ENCODE measurements at regions not wholly inside any gene's neighbourhood (a gene's known extent, or its start where the extent isn't known, plus 50 kb on each side); places are given as distances from the start of the nearest gene placed in this dataset.

DNA sequence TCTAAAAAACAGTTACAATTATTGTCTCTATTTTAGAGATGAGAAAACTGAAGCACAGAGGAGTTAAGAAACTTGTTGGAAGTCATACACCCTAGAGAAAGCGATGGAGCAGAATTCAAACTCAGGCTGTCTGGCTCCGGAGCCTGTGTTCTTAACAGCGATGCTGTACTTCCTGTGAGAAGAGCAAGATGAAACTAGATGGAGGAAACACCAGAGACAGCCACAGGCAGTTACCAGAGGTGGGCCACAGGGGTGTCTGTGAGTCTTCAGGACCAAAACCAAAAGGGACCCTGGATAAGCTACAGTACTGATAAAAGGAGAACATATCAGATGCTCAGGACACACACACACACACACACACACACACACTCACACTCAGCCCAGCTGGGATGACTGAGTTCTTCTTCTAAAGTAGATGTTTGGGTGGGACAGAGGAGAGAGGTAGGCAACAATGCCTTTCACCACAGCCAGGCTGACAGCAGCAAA, 289.2 kb downstream of the FZD1 start:
- CTCF ChIA-PET = no interaction called here
- Histone ChIP-seq H3K79me2 (ENCODE audit: low read length) (no peaks in the 10 kb centered on the region), H2AFZ (ENCODE audit: low read length) (no peak overlapping the region), H3K9me3 (ENCODE audit: low read length) (no peaks in the 10 kb centered on the region), H3K4me3 (ENCODE audit: low read length) (no peak overlapping the region), H3F3A (ENCODE audit: low read length, unreplicated experiment) (no peaks in the 10 kb centered on the region), H3K9ac (ENCODE audit: low read length) (no peak overlapping the region), H3K9me2 (replicated peaks; ENCODE audit: low read length) (no peaks in the 10 kb centered on the region), H3K27me3 (ENCODE audit: low read length) (no peaks in the 10 kb centered on the region), H3K27ac (ENCODE audit: low read length) (no peak overlapping the region), H3K4me2 (ENCODE audit: low read length) (no peak overlapping the region), H3K4me1 (ENCODE audit: insufficient read depth, low read length) (peaks cover 23% of the 10 kb centered on the region), H3K36me3 (ENCODE audit: low read depth, low read length) (no peaks in the 10 kb centered on the region), H4K20me1 (ENCODE audit: low read length) (no peaks in the 10 kb centered on the region)
- ATAC-seq (no peak), DNase-seq (no peak)
- TF ChIP-seq EZH2 (IDR thresholded peaks at IDR 0.05; ENCODE audit: low read length, unreplicated experiment) = no peak
- no peak for TF ChIP-seq CTCF (conservative IDR thresholded peaks at IDR 0.05; ENCODE audit: low read depth, low read length)
- no peak for TF ChIP-seq EZH2phosphoT487 (IDR thresholded peaks at IDR 0.05; ENCODE audit: borderline replicate concordance, low read length)
- POLR2A ChIA-PET (ENCODE audit: unreplicated experiment) = no interaction called here
- intact Hi-C loops (cut with micrococcal nuclease) = loop anchor here (5.0 to 10.0 kb wide), 2 partner anchors 199 to 266 kb away; no protein-coding TSS in a partner anchor
- no TSS peak for BruUV-seq (replicated peaks)

- POLR2A ChIA-PET (ENCODE audit: unreplicated experiment) = no interaction called here
- ATAC-seq (no peak), DNase-seq (no peak)
- H3K27ac ChIP-seq (ENCODE audit: low read length) = no peak overlapping the region
- no peak overlapping the region for H3K4me2 ChIP-seq (ENCODE audit: low read length)
- BruUV-seq (replicated peaks) = no TSS peak
- no peak overlapping the region for H2AFZ ChIP-seq (ENCODE audit: low read length)
- H3K79me2 ChIP-seq (ENCODE audit: low read length) = no peaks in the 10 kb centered on the region
- H3F3A ChIP-seq (ENCODE audit: low read length, unreplicated experiment) = no peaks in the 10 kb centered on the region
- no peaks in the 10 kb centered on the region for H3K9me3 ChIP-seq (ENCODE audit: low read length)
- TF ChIP-seq CTCF (conservative IDR thresholded peaks at IDR 0.05; ENCODE audit: low read depth, low read length) (no peak), EZH2 (IDR thresholded peaks at IDR 0.05; ENCODE audit: low read length, unreplicated experiment) (no peak), EZH2phosphoT487 (IDR thresholded peaks at IDR 0.05; ENCODE audit: borderline replicate concordance, low read length) (no peak)
- CTCF ChIA-PET = no interaction called here
- no peaks in the 10 kb centered on the region for H3K36me3 ChIP-seq (ENCODE audit: low read depth, low read length)
- H3K9ac ChIP-seq (ENCODE audit: low read length) = no peak overlapping the region
- H4K20me1 ChIP-seq (ENCODE audit: low read length) = no peaks in the 10 kb centered on the region
- H3K27me3 ChIP-seq (ENCODE audit: low read length) = no peaks in the 10 kb centered on the region
- H3K4me1 ChIP-seq (ENCODE audit: insufficient read depth, low read length) = peaks cover 27% of the 10 kb centered on the region
- intact Hi-C loops (cut with micrococcal nuclease) = loop anchor here (5.0 to 10.0 kb wide), 4 partner anchors 200 to 293 kb away; partner anchors contain the start of gene FZD1
- H3K4me3 ChIP-seq (ENCODE audit: low read length) = no peak overlapping the region
- H3K9me2 ChIP-seq (replicated peaks; ENCODE audit: low read length) = no peaks in the 10 kb centered on the region
Observed at GRCh38 chr7:91554883-91555282, 290.6 kb downstream of the FZD1 start.

DNA sequence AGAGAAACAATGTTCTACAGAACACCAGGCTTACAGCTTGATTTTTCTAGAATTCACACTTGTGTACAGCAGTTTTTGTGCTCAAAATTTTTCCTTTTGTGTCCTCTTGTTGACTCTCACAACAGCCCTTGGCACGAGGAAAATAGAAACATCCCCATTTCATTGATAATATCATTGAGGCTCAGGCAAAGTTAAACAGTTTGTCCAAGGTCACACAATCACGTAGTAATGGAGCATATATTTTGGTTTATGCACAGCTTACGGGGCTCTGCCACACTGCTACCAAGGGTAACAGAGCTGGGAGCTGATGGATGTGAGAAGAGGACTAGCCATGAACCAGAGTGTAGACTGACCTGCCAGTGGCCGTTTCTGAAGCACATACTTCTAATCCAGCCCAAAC, 292.0 kb downstream of the FZD1 start:
- POLR2A ChIA-PET (ENCODE audit: unreplicated experiment) = no interaction called here
- no peaks in the 10 kb centered on the region for H4K20me1 ChIP-seq (ENCODE audit: low read length)
- TF ChIP-seq CTCF (conservative IDR thresholded peaks at IDR 0.05; ENCODE audit: low read depth, low read length) (no peak), EZH2 (IDR thresholded peaks at IDR 0.05; ENCODE audit: low read length, unreplicated experiment) (no peak)
- H3K79me2 ChIP-seq (ENCODE audit: low read length) = no peaks in the 10 kb centered on the region
- H3F3A ChIP-seq (ENCODE audit: low read length, unreplicated experiment) = no peaks in the 10 kb centered on the region
- H3K4me3 ChIP-seq (ENCODE audit: low read length) = no peak overlapping the region
- H3K4me1 ChIP-seq (ENCODE audit: insufficient read depth, low read length) = peaks cover 23% of the 10 kb centered on the region
- CTCF ChIA-PET = no interaction called here
- no peak overlapping the region for H3K27ac ChIP-seq (ENCODE audit: low read length)
- BruUV-seq (replicated peaks) = no TSS peak
- no peaks in the 10 kb centered on the region for H3K9me2 ChIP-seq (replicated peaks; ENCODE audit: low read length)
- H3K9me3 ChIP-seq (ENCODE audit: low read length) = no peaks in the 10 kb centered on the region
- H3K36me3 ChIP-seq (ENCODE audit: low read depth, low read length) = no peaks in the 10 kb centered on the region
- intact Hi-C loops (cut with micrococcal nuclease) = loop anchor here (5.0 to 10.0 kb wide), 3 partner anchors 201 to 294 kb away; partner anchors contain the start of gene FZD1
- no peak overlapping the region for H3K9ac ChIP-seq (ENCODE audit: low read length)
- H2AFZ ChIP-seq (ENCODE audit: low read length) = no peak overlapping the region
- H3K27me3 ChIP-seq (ENCODE audit: low read length) = no peaks in the 10 kb centered on the region
- no peak overlapping the region for H3K4me2 ChIP-seq (ENCODE audit: low read length)
- ATAC-seq (no peak), DNase-seq (no peak)
